Neural progenitor cell (in vitro differentiated cells): ENCODE measurements at regions not wholly inside any gene's neighbourhood (a gene's known extent, or its start where the extent isn't known, plus 50 kb on each side); places are given as distances from the start of the nearest gene placed in this dataset.
"Not testable (repeated sequence)": the region's sequence is repeated elsewhere in the genome, so short reads cannot be mapped to it uniquely, and the experiment has no call there.

Experiments
- DNase-seq: peaks from one replicate; pipeline ENCODE4 v3.0.0-alpha.2; 2016; ENCODE audit warnings: low spot score
- H2AFZ ChIP-seq: fragments of 200-600 bp; sonication (generic); replicated peaks from 2 replicates; pipeline ENCODE4 v1.6.1; 2016; ENCODE audit warnings: antibody characterized with exemption
- H3F3A ChIP-seq: fragments of 200-600 bp; sonication (generic); 2 replicates; pipeline ENCODE4 v1.6.1; 2016; ENCODE audit warnings: antibody characterized with exemption, low read depth
- H3K27ac ChIP-seq: fragments of 200-600 bp; sonication (generic); 2 replicates; pipeline ENCODE4 v1.5.1; 2016; ENCODE audit warnings: mild to moderate bottlenecking
- H3K27me3 ChIP-seq: fragments of 200-600 bp; sonication (generic); 2 replicates; pipeline ENCODE4 v1.6.1; 2016; ENCODE audit warnings: mild to moderate bottlenecking, moderate library complexity
- H3K36me3 ChIP-seq: fragments of 200-600 bp; sonication (generic); 2 replicates; pipeline ENCODE4 v1.5.1; 2016
- H3K4me1 ChIP-seq: fragments of 200-600 bp; sonication (generic); 2 replicates; pipeline ENCODE4 v1.6.1; 2016; ENCODE audit warnings: mixed run types
- H3K4me2 ChIP-seq: fragments of 200-600 bp; sonication (generic); 2 replicates; pipeline ENCODE4 v1.6.1; 2016
- H3K4me3 ChIP-seq: fragments of 200-600 bp; sonication (generic); 2 replicates; pipeline ENCODE4 v1.5.1; 2016
- H3K79me2 ChIP-seq: fragments of 200-600 bp; sonication (generic); 2 replicates; pipeline ENCODE4 v1.6.1; 2016; ENCODE audit warnings: low read depth
- H3K9ac ChIP-seq: fragments of 200-600 bp; sonication (generic); 2 replicates; pipeline ENCODE4 v1.6.1; 2016
- H3K9me3 ChIP-seq: fragments of 200-600 bp; sonication (generic); 2 replicates; pipeline ENCODE4 v1.5.1; 2016; ENCODE audit warnings: low read depth
- H4K20me1 ChIP-seq: fragments of 200-600 bp; sonication (generic); 2 replicates; pipeline ENCODE4 v1.6.1; 2016; ENCODE audit warnings: low read depth
- H3K27ac Mint-ChIP-seq: 3 replicates; pipeline ENCODE4 v1.8.0; 2021; ENCODE audit warnings: mixed read lengths
- H3K27me3 Mint-ChIP-seq: 2 replicates; pipeline ENCODE4 v1.8.0; 2022; ENCODE audit warnings: low read depth, mild to moderate bottlenecking, inconsistent platforms, moderate library complexity, mixed read lengths; ENCODE audit not compliant: insufficient read depth
- H3K36me3 Mint-ChIP-seq: 3 replicates; pipeline ENCODE4 v1.8.0; 2021; ENCODE audit warnings: mixed read lengths
- H3K4me1 Mint-ChIP-seq: 3 replicates; pipeline ENCODE4 v1.8.0; 2021; ENCODE audit warnings: mixed read lengths
- H3K4me3 Mint-ChIP-seq: 3 replicates; pipeline ENCODE4 v1.8.0; 2021; ENCODE audit warnings: mild to moderate bottlenecking, moderate library complexity, mixed read lengths
- H3K9me3 Mint-ChIP-seq: 3 replicates; pipeline ENCODE4 v1.8.0; 2020; ENCODE audit warnings: mixed read lengths
- EZH2 ChIP-seq: fragments of 200-600 bp; sonication (generic); IDR thresholded peaks from 2 replicates; pipeline ENCODE4 v1.6.1; 2017; ENCODE audit warnings: antibody characterized with exemption, mild to moderate bottlenecking, moderate library complexity
- EZH2phosphoT487 ChIP-seq: fragments of 200-600 bp; sonication (generic); IDR thresholded peaks from 2 replicates; pipeline ENCODE4 v1.6.1; 2017; ENCODE audit warnings: antibody characterized with exemption
- TF ChIP-seq, protein P1 (sequence below): fragments of 200-600 bp; sonication (generic); IDR thresholded peaks from 2 replicates; pipeline ENCODE4 v1.5.1; 2017; ENCODE audit warnings: antibody characterized with exemption, mild to moderate bottlenecking

DNA sequence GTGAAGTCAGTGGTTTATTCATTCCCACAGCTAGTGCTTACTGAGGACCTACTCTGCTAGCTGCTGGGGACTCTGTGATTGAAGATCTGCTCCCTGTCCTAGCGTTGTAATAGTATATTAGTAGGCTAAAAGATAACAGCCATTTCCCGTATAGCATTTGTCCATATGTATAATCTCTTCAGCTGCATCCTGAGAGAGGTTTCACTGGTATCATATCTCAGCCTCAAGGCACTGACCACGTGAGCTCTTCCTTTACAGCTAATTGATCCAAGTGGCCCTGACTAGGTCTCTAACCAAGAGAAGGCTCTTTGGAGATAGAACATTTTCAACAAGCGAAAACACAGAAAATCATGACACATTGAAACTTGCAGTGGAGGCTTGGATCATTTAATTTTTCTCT, 110.2 kb downstream of the APIP start:
- H3K27ac Mint-ChIP-seq, result no peak overlapping the region
- no peak overlapping the region for H3K4me2 ChIP-seq
- H3K4me1 Mint-ChIP-seq, result no peaks in the 10 kb centered on the region
- no peaks in the 10 kb centered on the region for H4K20me1 ChIP-seq
- no peaks in the 10 kb centered on the region for H3K27me3 ChIP-seq
- H3K27ac ChIP-seq, result no peak overlapping the region
- H3K27me3 Mint-ChIP-seq, result no peaks in the 10 kb centered on the region
- H3F3A ChIP-seq, result no peaks in the 10 kb centered on the region
- H3K9ac ChIP-seq, result no peak overlapping the region
- peaks cover 2% of the 10 kb centered on the region for H3K9me3 Mint-ChIP-seq
- no peaks in the 10 kb centered on the region for H3K36me3 ChIP-seq
- H2AFZ ChIP-seq, result no peak overlapping the region
- no peak overlapping the region for H3K4me3 Mint-ChIP-seq
- no peak for DNase-seq
- H3K36me3 Mint-ChIP-seq, result peaks cover 4% of the 10 kb centered on the region
- H3K9me3 ChIP-seq, result no peaks in the 10 kb centered on the region
- H3K79me2 ChIP-seq, result peaks cover 4% of the 10 kb centered on the region
- no peak overlapping the region for H3K4me3 ChIP-seq
- no peaks in the 10 kb centered on the region for H3K4me1 ChIP-seq
- TF ChIP-seq, protein P1, sequence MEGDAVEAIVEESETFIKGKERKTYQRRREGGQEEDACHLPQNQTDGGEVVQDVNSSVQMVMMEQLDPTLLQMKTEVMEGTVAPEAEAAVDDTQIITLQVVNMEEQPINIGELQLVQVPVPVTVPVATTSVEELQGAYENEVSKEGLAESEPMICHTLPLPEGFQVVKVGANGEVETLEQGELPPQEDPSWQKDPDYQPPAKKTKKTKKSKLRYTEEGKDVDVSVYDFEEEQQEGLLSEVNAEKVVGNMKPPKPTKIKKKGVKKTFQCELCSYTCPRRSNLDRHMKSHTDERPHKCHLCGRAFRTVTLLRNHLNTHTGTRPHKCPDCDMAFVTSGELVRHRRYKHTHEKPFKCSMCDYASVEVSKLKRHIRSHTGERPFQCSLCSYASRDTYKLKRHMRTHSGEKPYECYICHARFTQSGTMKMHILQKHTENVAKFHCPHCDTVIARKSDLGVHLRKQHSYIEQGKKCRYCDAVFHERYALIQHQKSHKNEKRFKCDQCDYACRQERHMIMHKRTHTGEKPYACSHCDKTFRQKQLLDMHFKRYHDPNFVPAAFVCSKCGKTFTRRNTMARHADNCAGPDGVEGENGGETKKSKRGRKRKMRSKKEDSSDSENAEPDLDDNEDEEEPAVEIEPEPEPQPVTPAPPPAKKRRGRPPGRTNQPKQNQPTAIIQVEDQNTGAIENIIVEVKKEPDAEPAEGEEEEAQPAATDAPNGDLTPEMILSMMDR, result no peak
- TF ChIP-seq EZH2phosphoT487 (no peak), EZH2 (no peak)

DNA sequence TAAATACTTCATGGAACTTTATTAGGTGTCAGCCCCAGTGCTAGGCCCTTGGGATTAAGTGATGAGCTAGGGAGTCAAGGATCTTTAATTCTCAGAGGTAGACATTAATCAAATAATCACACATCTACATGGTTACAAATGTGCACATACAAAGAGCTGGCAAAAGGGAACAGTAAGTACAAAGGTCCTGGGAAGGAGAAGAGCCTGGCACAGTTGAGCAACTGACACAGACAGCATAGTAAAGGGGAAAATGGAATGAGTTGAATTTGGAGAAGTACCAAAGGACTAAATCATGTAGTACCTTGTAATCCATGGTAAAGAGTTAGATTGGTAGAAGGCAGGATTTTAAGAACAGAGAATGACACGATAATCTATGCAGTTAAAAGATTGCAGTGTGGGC, 116.3 kb downstream of the APIP start:
- Mint-ChIP-seq H3K27me3 (no peaks in the 10 kb centered on the region), H3K4me1 (peaks cover 3% of the 10 kb centered on the region), H3K36me3 (peaks cover 12% of the 10 kb centered on the region), H3K4me3 (no peak overlapping the region), H3K9me3 (peaks cover 3% of the 10 kb centered on the region), H3K27ac (no peak overlapping the region)
- no peak for TF ChIP-seq EZH2
- TF ChIP-seq, protein P1, result no peak
- TF ChIP-seq EZH2phosphoT487, result no peak
- Histone ChIP-seq H3K4me2 (no peak overlapping the region), H4K20me1 (no peaks in the 10 kb centered on the region), H3K9me3 (no peaks in the 10 kb centered on the region), H3K4me1 (no peaks in the 10 kb centered on the region), H3K27ac (no peak overlapping the region), H3F3A (no peaks in the 10 kb centered on the region), H2AFZ (no peak overlapping the region), H3K27me3 (no peaks in the 10 kb centered on the region), H3K36me3 (no peaks in the 10 kb centered on the region), H3K9ac (no peak overlapping the region), H3K4me3 (no peak overlapping the region), H3K79me2 (peaks cover 4% of the 10 kb centered on the region)
- DNase-seq, result no peak

- Histone ChIP-seq H3F3A (no peaks in the 10 kb centered on the region), H4K20me1 (no peaks in the 10 kb centered on the region), H3K9ac (no peak overlapping the region), H3K79me2 (peaks cover under 1% of the 10 kb centered on the region), H3K4me2 (no peak overlapping the region), H3K4me1 (no peaks in the 10 kb centered on the region), H3K27ac (no peak overlapping the region), H3K4me3 (no peak overlapping the region), H2AFZ (no peak overlapping the region), H3K36me3 (no peaks in the 10 kb centered on the region), H3K9me3 (no peaks in the 10 kb centered on the region), H3K27me3 (no peaks in the 10 kb centered on the region)
- no peak for DNase-seq
- no peaks in the 10 kb centered on the region for H3K27me3 Mint-ChIP-seq
- peaks cover 3% of the 10 kb centered on the region for H3K4me1 Mint-ChIP-seq
- peaks cover 15% of the 10 kb centered on the region for H3K36me3 Mint-ChIP-seq
- H3K27ac Mint-ChIP-seq, result no peak overlapping the region
- H3K9me3 Mint-ChIP-seq, result peaks cover 3% of the 10 kb centered on the region
- H3K4me3 Mint-ChIP-seq, result no peak overlapping the region
- TF ChIP-seq, protein P1, result no peak
- no peak for TF ChIP-seq EZH2phosphoT487
- TF ChIP-seq EZH2, result no peak
Measured at GRCh38 chr11:34798985-34799384, 117.2 kb downstream of the APIP start.

GRCh38 chr11:34797497-34797896, 118.7 kb downstream of the APIP start:
- not testable (repeated sequence) for H3K9me3 ChIP-seq, H3F3A ChIP-seq, H3K4me2 ChIP-seq, DNase-seq, H2AFZ ChIP-seq, H3K27ac ChIP-seq, H3K27me3 Mint-ChIP-seq, H3K36me3 ChIP-seq, H3K4me3 Mint-ChIP-seq, H3K4me3 ChIP-seq, H4K20me1 ChIP-seq, H3K27ac Mint-ChIP-seq, H3K79me2 ChIP-seq, H3K4me1 Mint-ChIP-seq, H3K9me3 Mint-ChIP-seq, H3K27me3 ChIP-seq, H3K9ac ChIP-seq
- peaks cover 15% of the 10 kb centered on the region for H3K36me3 Mint-ChIP-seq
- peaks cover 14% of the 10 kb centered on the region for H3K4me1 ChIP-seq
